Cardiac fibroblast (primary cell): ENCODE measurements at regions not wholly inside any gene's neighbourhood (a gene's known extent, or its start where the extent isn't known, plus 50 kb on each side); places are given as distances from the start of the nearest gene placed in this dataset.

Experiments used
- DNase-seq, 2 donors: peaks; one replicate each; pipeline versions ENCODE4 v3.0.0 to v3.0.0-alpha.2; 2010; ENCODE audit warnings: low read depth in 2 of 2
- H3K4me3 ChIP-seq, 2 donors: replicated peaks in 1 of 2; 1 replicate in 1 of 2; 2 replicates in 1 of 2; pipeline ENCODE4 v1.5.1; 2011; ENCODE audit warnings: low read depth in 2 of 2, low read length in 2 of 2, mild to moderate bottlenecking in 2 of 2, moderate library complexity in 1 of 2
- CTCF ChIP-seq: IDR thresholded peaks from one replicate; pipeline ENCODE4 v1.5.1; 2011; ENCODE audit warnings: low read depth, mild to moderate bottlenecking, low read length, inconsistent platforms

- H3K4me3 ChIP-seq: no peak overlapping the region
- TF ChIP-seq CTCF: no peak
- DNase-seq: no peak
These were observed 128.6 kb upstream of the CNR1 start for GRCh38 chr6:88294702-88295101.

- TF ChIP-seq CTCF: no peak
- no peak for DNase-seq
- no peak overlapping the region for H3K4me3 ChIP-seq
These were observed 124.3 kb upstream of the CNR1 start for GRCh38 chr6:88290411-88290810.

- H3K4me3 ChIP-seq: no peak overlapping the region
- TF ChIP-seq CTCF: no peak
- DNase-seq: peak in 1 of 2 donors; percentile 79
These were observed 121.5 kb upstream of the CNR1 start for GRCh38 chr6:88287696-88288095.

GRCh38 chr6:88276331-88276730 is 110.2 kb upstream of the CNR1 start:
- DNase-seq: no peak
- no peak for TF ChIP-seq CTCF
- H3K4me3 ChIP-seq: no peak overlapping the region

GRCh38 chr6:88268508-88268907 is 102.4 kb upstream of the CNR1 start:
- TF ChIP-seq CTCF: no peak
- no peak for DNase-seq
- H3K4me3 ChIP-seq: no peak overlapping the region

GRCh38 chr6:88266126-88266525 is 100.0 kb upstream of the CNR1 start:
- no peak for DNase-seq
- no peak for TF ChIP-seq CTCF
- no peak overlapping the region for H3K4me3 ChIP-seq

- no peak for TF ChIP-seq CTCF
- peak; percentile 1 to 46 for DNase-seq
- H3K4me3 ChIP-seq: no peak overlapping the region
These were observed 97.4 kb upstream of the CNR1 start for GRCh38 chr6:88263591-88263990.
